HG03064 (cell line): ENCODE measurements at regions not wholly inside any gene's neighbourhood (a gene's known extent, or its start where the extent isn't known, plus 50 kb on each side); places are given as distances from the start of the nearest gene placed in this dataset.
"Not testable (repeated sequence)": the region's sequence is repeated elsewhere in the genome, so short reads cannot be mapped to it uniquely, and the experiment has no call there.

Experiments
- ATAC-seq: cut with Tn5 transposase; IDR thresholded peaks from one replicate; pipeline ENCODE4 v1.9.1; 2021; ENCODE audit warnings: low read depth; ENCODE audit not compliant: unreplicated experiment

- ATAC-seq: not testable (repeated sequence)
Observed at GRCh38 chr10:77740396-77740795, 102.8 kb upstream of the KCNMA1 start.

GRCh38 chr10:77738496-77739158, 101.0 kb upstream of the KCNMA1 start:
- no peak for ATAC-seq

- ATAC-seq: no peak
Observed at GRCh38 chr10:77737608-77738007, 100.0 kb upstream of the KCNMA1 start.

- ATAC-seq: not testable (repeated sequence)
Observed at GRCh38 chr10:77735136-77735535, 97.5 kb upstream of the KCNMA1 start.

- ATAC-seq: no peak
Observed at GRCh38 chr10:77732213-77733003, 94.8 kb upstream of the KCNMA1 start.

GRCh38 chr10:77727481-77727880, 89.9 kb upstream of the KCNMA1 start:
- ATAC-seq: no peak

GRCh38 chr10:77726732-77727131, 89.1 kb upstream of the KCNMA1 start:
- no peak for ATAC-seq

GRCh38 chr10:77726301-77726700, 88.7 kb upstream of the KCNMA1 start:
- ATAC-seq: no peak

GRCh38 chr10:77724820-77725219, 87.2 kb upstream of the KCNMA1 start:
- ATAC-seq: no peak

GRCh38 chr10:77723376-77723775, 85.8 kb upstream of the KCNMA1 start:
- no peak for ATAC-seq

GRCh38 chr10:77722956-77723355, 85.3 kb upstream of the KCNMA1 start:
- not testable (repeated sequence) for ATAC-seq

GRCh38 chr10:77721815-77722214, 84.2 kb upstream of the KCNMA1 start:
- no peak for ATAC-seq

GRCh38 chr10:77718957-77719356, 81.3 kb upstream of the KCNMA1 start:
- no peak for ATAC-seq

GRCh38 chr10:77718312-77718711, 80.7 kb upstream of the KCNMA1 start:
- ATAC-seq: not testable (repeated sequence)

- no peak for ATAC-seq
Observed at GRCh38 chr10:77717336-77717735, 79.7 kb upstream of the KCNMA1 start.

- ATAC-seq: no peak
Observed at GRCh38 chr10:77716458-77717317, 79.1 kb upstream of the KCNMA1 start.

GRCh38 chr10:77715536-77715935, 77.9 kb upstream of the KCNMA1 start:
- ATAC-seq: no peak

- no peak for ATAC-seq
Observed at GRCh38 chr10:77715088-77715487, 77.5 kb upstream of the KCNMA1 start.

GRCh38 chr10:77713521-77714280, 76.1 kb upstream of the KCNMA1 start:
- ATAC-seq: no peak

GRCh38 chr10:77712207-77712606, 74.6 kb upstream of the KCNMA1 start:
- no peak for ATAC-seq
